ENCODE measurements at regions not wholly inside any gene's neighbourhood (a gene's known extent, or its start where the extent isn't known, plus 50 kb on each side); places are given as distances from the start of the nearest gene placed in this dataset.

GRCh38 chr10:113473851-113474250 is 79.0 kb upstream of the HABP2 start:
- Histone ChIP-seq H3K9me3 (ENCODE audit: control insufficient read depth, insufficient read depth, low read depth, low read length) (peaks cover 3% of the 10 kb centered on the region; the same call in 1 of the 2 replicates), H3K4me1 (ENCODE audit: control insufficient read depth, insufficient read depth, low read length) (no peaks in the 10 kb centered on the region), H3K4me3 (ENCODE audit: low read depth in 2 of 2, low read length in 2 of 2) (no peak overlapping the region), H3K27me3 (ENCODE audit: control insufficient read depth, insufficient read depth, low read length) (peaks cover 5% of the 10 kb centered on the region), H3K36me3 (ENCODE audit: control insufficient read depth, insufficient read depth, low read length) (no peaks in the 10 kb centered on the region), H3K27ac (ENCODE audit: low read length) (no peak overlapping the region)
- ATAC-seq (no peak), DNase-seq (ENCODE audit: low read depth, low spot score) (no peak)
- ChIA-PET POLR2A (interaction anchor here (0.6 kb wide), 1 partner anchor 21 kb away, joined by 10 read pairs; no protein-coding TSS in a partner anchor), CTCF (no interaction called here)
- BruUV-seq (replicated peaks) = no TSS peak
- TF ChIP-seq SIN3A (IDR thresholded peaks at IDR 0.05; ENCODE audit: borderline replicate concordance, insufficient read depth, low read depth, low read length) = no peak
- TF ChIP-seq POLR2AphosphoS5 (IDR thresholded peaks at IDR 0.05; ENCODE audit: low read depth, low read length) = no peak
- TF ChIP-seq CTCF (IDR thresholded peaks at IDR 0.05) = no peak
- no peak for TF ChIP-seq TCF7L2 (IDR thresholded peaks at IDR 0.05; ENCODE audit: low read depth, low read length)
- TF ChIP-seq REST (IDR thresholded peaks at IDR 0.05; ENCODE audit: insufficient read depth in 1 of 2, low read depth in 2 of 2, low read length in 1 of 2) = no peak
- intact Hi-C loops (cut with micrococcal nuclease; ENCODE audit: unreplicated experiment) (no loop called here), in situ Hi-C loops (cut with HindIII; ENCODE audit: low pct_unique_long_range_greater_than_20kb, low sequenced_read_pairs) (no loop called here)

GRCh38 chr10:113474752-113475151 is 78.1 kb upstream of the HABP2 start:
- Histone ChIP-seq H3K27me3 (ENCODE audit: control insufficient read depth, insufficient read depth, low read length) (peaks cover 5% of the 10 kb centered on the region), H3K27ac (ENCODE audit: low read length) (no peak overlapping the region), H3K36me3 (ENCODE audit: control insufficient read depth, insufficient read depth, low read length) (no peaks in the 10 kb centered on the region), H3K9me3 (ENCODE audit: control insufficient read depth, insufficient read depth, low read depth, low read length) (peaks cover 12% of the 10 kb centered on the region), H3K4me3 (ENCODE audit: low read depth in 2 of 2, low read length in 2 of 2) (no peak overlapping the region), H3K4me1 (ENCODE audit: control insufficient read depth, insufficient read depth, low read length) (no peaks in the 10 kb centered on the region)
- ATAC-seq = no peak
- ChIA-PET CTCF (no interaction called here), POLR2A (no interaction called here)
- intact Hi-C loops (cut with micrococcal nuclease; ENCODE audit: unreplicated experiment) = no loop called here
- BruUV-seq (replicated peaks) = no TSS peak
- in situ Hi-C loops (cut with HindIII; ENCODE audit: low pct_unique_long_range_greater_than_20kb, low sequenced_read_pairs) = no loop called here
- TF ChIP-seq SIN3A (IDR thresholded peaks at IDR 0.05; ENCODE audit: borderline replicate concordance, insufficient read depth, low read depth, low read length) = no peak
- TF ChIP-seq CTCF (IDR thresholded peaks at IDR 0.05) = no peak
- TF ChIP-seq TCF7L2 (IDR thresholded peaks at IDR 0.05; ENCODE audit: low read depth, low read length) = no peak
- TF ChIP-seq POLR2AphosphoS5 (IDR thresholded peaks at IDR 0.05; ENCODE audit: low read depth, low read length) = no peak
- TF ChIP-seq REST (IDR thresholded peaks at IDR 0.05; ENCODE audit: insufficient read depth in 1 of 2, low read depth in 2 of 2, low read length in 1 of 2) = no peak
- no peak for DNase-seq (ENCODE audit: low read depth, low spot score)
